Suprapubic skin (tissue), 4 donors: ENCODE measurements at regions not wholly inside any gene's neighbourhood (a gene's known extent, or its start where the extent isn't known, plus 50 kb on each side); places are given as distances from the start of the nearest gene placed in this dataset.
"Not testable (repeated sequence)": the region's sequence is repeated elsewhere in the genome, so short reads cannot be mapped to it uniquely, and the experiment has no call there.

Source experiments
- DNase-seq, 2 donors: peaks; one replicate each; pipeline ENCODE4 v3.0.0-alpha.2; 2019; ENCODE audit warnings: low spot score in 2 of 2
- H3K27ac ChIP-seq: fragments of 200-600 bp; sonication (generic); one replicate; pipeline ENCODE4 v1.5.1; 2019
- H3K27me3 ChIP-seq: fragments of 200-600 bp; sonication (generic); one replicate; pipeline ENCODE4 v1.5.1; 2019
- H3K36me3 ChIP-seq: fragments of 200-600 bp; sonication (generic); one replicate; pipeline ENCODE4 v1.5.1; 2019
- H3K4me1 ChIP-seq: fragments of 200-600 bp; sonication (generic); one replicate; pipeline ENCODE4 v1.5.1; 2019
- H3K4me3 ChIP-seq: fragments of 200-600 bp; sonication (generic); one replicate; pipeline ENCODE4 v1.5.1; 2019; ENCODE audit warnings: mild to moderate bottlenecking
- H3K9me3 ChIP-seq: fragments of 200-600 bp; sonication (generic); one replicate; pipeline ENCODE4 v1.5.1; 2019
- POLR2A ChIP-seq, 2 donors: fragments of 450-650 bp; IDR thresholded peaks; one replicate each; pipeline ENCODE4 v1.6.1; 2017; ENCODE audit warnings: antibody characterized with exemption in 2 of 2, mild to moderate bottlenecking in 2 of 2, moderate library complexity in 2 of 2
- WGBS: methylation state at CpG from one replicate; pipeline ENCODE4 v1.1.5; 2018; 5-methylcytosine and 5-hydroxymethylcytosine counted together

DNA sequence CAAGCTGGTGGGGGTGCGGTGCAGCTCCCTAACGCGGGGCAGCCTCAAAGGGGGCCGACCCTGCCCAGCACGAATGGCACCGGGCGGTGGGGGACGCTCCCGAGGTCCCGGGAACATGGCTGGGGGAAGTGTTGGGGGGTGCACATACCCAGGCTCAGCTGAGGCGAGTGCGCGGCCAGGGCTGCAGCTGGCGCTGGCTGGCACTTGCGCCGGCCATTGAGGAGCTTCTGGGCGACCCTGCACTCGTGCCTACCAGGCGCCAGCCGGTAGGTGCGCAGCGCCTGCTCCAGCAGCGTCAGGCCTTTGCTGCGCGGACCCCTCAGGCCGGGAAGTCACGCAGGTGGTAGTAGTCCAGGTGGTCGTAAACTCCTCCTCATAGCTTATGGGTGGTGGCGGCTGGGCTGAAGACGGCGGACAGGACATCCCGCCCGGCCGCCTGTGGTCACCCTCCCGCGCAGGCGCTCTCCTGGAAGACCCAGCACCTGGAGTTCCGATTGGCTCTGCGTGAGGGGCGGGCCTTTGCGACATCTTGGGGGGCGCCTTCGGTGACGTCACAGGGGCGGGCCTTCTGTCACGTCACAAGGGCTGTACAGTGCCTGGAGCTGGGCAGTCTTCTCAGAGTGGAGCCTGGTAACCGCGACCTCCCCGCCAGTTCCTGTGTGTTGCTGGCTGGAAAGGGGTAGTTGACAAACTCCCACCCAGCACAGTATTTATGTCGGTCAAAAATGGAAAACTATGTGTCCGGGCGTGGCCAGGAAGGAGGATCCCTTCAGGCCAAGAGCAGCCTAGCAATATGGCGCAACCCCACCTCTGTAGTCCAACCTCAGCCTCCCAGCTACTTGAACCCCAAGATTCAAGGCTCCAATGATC is 74.5 kb upstream of the ERV3-1 start:
- Histone ChIP-seq H3K27ac (peak overlapping the region; percentile 79), H3K4me3 (peak overlapping the region; percentile 74)
- peak in 1 of 2 donors; percentile 56 for TF ChIP-seq POLR2A (IDR thresholded peaks at IDR 0.05)
- H3K4me1 ChIP-seq, H3K9me3 ChIP-seq, H3K36me3 ChIP-seq, H3K27me3 ChIP-seq: not testable (repeated sequence)
- 2% methylated on average over 12 of the region's 53 CpGs for WGBS
- peak; percentile 91 to 98 for DNase-seq

DNA sequence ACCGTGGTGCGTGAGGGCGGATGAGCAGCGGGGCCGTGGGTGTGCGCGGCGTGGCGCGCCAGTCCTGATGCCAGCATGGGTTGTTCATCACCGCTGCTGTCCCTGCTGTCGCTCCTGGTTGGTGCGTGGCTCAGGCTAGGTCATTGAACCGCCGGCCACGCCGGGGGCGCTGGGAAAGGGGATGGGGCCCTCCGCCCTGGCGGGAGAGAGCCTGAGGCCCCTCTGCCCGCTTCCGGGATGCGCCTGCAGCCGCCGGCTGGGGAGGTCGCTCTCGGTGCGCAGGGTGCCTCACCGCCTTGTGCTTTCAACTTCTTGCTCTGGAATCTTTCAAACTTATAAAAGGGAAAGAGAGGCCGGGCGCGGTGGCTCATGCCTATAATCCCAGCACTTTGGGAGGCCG is 68.5 kb upstream of the ERV3-1 start:
- not testable (repeated sequence) for H3K4me3 ChIP-seq, H3K36me3 ChIP-seq, DNase-seq, H3K4me1 ChIP-seq, H3K9me3 ChIP-seq, H3K27me3 ChIP-seq, H3K27ac ChIP-seq
- 100% methylated on average over 4 of the region's 33 CpGs for WGBS

DNA sequence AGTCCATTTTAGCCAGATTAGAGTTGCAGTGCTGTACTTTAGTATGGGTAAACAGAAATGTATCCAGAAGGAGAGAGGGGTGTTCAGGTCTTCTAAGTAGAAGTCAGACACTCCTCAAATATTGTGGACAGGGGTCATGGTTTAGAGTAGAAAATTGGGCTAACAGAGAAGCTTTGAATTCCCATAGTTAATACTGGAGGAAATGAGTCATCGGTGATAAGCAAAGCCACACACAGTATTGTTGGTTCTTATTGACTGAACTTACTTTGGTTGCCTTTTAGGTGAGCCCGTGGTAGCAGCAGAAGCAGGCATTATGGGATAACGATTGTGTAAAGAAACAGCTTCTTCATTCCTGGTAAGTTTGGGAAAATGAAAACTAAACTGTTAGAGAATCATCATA is 66.7 kb upstream of the ERV3-1 start:
- H3K27me3 ChIP-seq, H3K4me1 ChIP-seq, H3K27ac ChIP-seq, H3K9me3 ChIP-seq, DNase-seq, H3K4me3 ChIP-seq: not testable (repeated sequence)
- no CpG with 5 or more reads among the region's 3 CpGs for WGBS
- H3K36me3 ChIP-seq: peaks cover 12% of the 10 kb centered on the region

DNA sequence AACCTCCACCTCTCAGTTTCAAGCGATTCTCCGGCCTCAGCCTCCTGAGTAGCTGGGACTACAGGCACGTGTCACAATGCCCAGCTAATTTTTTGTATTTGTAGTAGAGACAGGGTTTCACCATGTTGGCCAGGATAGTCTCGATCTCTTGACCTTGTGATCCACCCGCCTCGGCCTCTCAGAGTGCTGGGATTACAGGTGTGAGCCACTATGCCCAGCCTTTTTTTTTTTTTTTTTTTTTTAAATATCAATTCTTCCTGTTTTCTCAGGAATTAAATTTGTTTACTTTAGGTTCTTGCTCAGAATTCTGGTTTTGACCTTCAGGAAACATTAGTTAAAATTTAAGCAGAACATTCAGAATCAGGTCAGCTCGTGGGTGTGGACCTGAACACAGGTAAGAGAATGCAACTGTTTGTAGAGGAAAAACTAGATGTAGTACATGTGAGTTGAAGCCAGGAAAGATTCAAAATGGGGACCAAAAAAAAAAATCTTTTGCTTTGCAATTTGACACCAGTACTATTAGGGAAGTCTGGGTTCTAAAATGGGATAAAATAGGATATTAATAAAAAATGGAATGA is 65.5 kb upstream of the ERV3-1 start:
- peaks cover 12% of the 10 kb centered on the region for H3K36me3 ChIP-seq
- not testable (repeated sequence) for H3K9me3 ChIP-seq, H3K4me3 ChIP-seq, H3K27me3 ChIP-seq, H3K4me1 ChIP-seq, DNase-seq, H3K27ac ChIP-seq
- 96% methylated on average over 7 of the region's 7 CpGs for WGBS

DNA sequence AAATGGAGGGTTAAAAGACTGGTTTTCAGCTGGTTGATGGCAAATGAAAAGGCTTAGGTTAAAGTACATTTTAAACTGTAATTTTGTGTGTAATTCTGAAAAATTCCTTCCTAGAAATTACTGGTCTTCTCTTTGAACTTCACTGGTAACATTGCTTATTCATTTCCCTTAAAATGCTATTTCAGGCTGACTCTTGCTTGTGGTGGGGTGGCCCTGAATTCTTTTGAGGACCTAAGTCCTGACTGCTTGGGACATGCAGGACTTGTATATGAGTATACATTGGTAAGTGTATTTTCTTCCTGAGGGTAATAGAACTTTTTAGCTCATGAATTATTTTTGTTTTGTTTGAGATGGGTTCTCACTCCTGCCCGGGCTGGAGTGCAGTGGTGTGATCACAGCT is 63.0 kb upstream of the ERV3-1 start:
- not testable (repeated sequence) for DNase-seq, H3K4me1 ChIP-seq, H3K9me3 ChIP-seq, H3K4me3 ChIP-seq, H3K27ac ChIP-seq, H3K27me3 ChIP-seq
- WGBS: 90% methylated on average over 1 of the region's 1 CpG
- peaks cover 21% of the 10 kb centered on the region for H3K36me3 ChIP-seq

DNA sequence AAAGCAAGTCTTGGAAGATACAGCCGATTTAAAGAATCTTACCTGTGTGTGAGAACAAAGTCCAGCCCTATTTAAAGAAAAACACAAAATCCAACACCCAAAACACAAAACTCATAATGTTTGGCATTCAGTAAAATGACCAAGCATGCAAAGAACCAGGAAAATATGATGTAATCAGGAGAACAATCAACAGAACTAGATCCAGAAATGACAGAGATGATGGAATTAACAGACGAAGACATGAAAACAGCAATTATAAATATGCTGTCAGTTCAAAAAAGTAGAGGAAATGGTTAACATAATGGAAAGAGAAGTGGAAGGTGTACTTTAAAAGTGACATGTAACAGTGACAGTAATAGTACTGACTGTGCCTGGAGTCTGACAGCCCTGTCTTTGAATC is 56.1 kb upstream of the ERV3-1 start:
- DNase-seq, H3K27ac ChIP-seq, H3K4me1 ChIP-seq, H3K4me3 ChIP-seq, H3K36me3 ChIP-seq, H3K9me3 ChIP-seq, H3K27me3 ChIP-seq: not testable (repeated sequence)
- 74% methylated on average over 2 of the region's 2 CpGs for WGBS

DNA sequence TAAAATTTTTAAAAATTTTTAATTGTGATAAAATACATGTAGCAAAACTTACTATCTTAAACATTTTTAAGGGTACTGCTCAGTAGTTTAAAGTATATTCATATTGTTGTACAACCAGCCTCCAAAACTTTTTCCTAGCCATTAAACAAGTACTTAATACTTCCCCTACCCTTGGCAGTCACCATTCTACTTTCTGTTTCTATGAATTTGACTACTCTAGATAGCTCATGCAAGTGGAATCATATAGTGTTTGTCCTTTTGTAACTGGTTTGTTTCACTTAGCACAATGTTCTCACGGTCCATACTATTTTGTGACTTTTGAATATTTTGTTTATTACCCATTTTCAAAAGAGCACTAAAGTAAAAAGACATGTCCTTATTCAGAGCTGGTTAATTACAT is 52.8 kb upstream of the ERV3-1 start:
- WGBS: 93% methylated on average over 1 of the region's 1 CpG
- not testable (repeated sequence) for H3K36me3 ChIP-seq, H3K4me3 ChIP-seq, H3K4me1 ChIP-seq, H3K27ac ChIP-seq, DNase-seq, H3K27me3 ChIP-seq, H3K9me3 ChIP-seq
